SK-N-SH treated with all-trans-retinoic acid at 6 μM for 48 hours (cell line): ENCODE measurements at regions not wholly inside any gene's neighbourhood (a gene's known extent, or its start where the extent isn't known, plus 50 kb on each side); places are given as distances from the start of the nearest gene placed in this dataset.

Experiments
- ATAC-seq: fragments of 200-7000 bp; cut with Tn5 transposase; 3 replicates; pipeline ENCODE4 v1.9.1; 2020; ENCODE audit warnings: mild to moderate bottlenecking, moderate library complexity
- ARNTL ChIP-seq: fragments of 450-650 bp; formaldehyde crosslinking; IDR thresholded peaks from 2 replicates; pipeline ENCODE4 v1.5.0; 2020; ENCODE audit warnings: low read depth, mild to moderate bottlenecking, moderate library complexity, borderline replicate concordance
- BACH2 ChIP-seq: fragments of 250-450 bp; sonication (Bioruptor Pico); IDR thresholded peaks from 2 replicates; pipeline ENCODE4 v1.9.0; 2021; ENCODE audit warnings: mild to moderate bottlenecking, borderline replicate concordance
- CSDC2 ChIP-seq: fragments of 250-450 bp; sonication (Bioruptor Pico); IDR thresholded peaks from 2 replicates; pipeline ENCODE4 v1.5.0; 2020; ENCODE audit warnings: mild to moderate bottlenecking, moderate library complexity
- CSRNP3 ChIP-seq: fragments of 250-450 bp; sonication (Bioruptor Pico); IDR thresholded peaks from 2 replicates; pipeline ENCODE4 v1.5.1; 2021; ENCODE audit warnings: mild to moderate bottlenecking, moderate library complexity
- ESRRG ChIP-seq: fragments of 250-450 bp; sonication (Bioruptor Pico); IDR thresholded peaks from 2 replicates; pipeline ENCODE4 v1.6.1; 2021; ENCODE audit warnings: mild to moderate bottlenecking
- GLIS3 ChIP-seq: fragments of 250-450 bp; sonication (Bioruptor Pico); IDR thresholded peaks from 2 replicates; pipeline ENCODE4 v1.5.0; 2020; ENCODE audit warnings: mild to moderate bottlenecking, moderate library complexity
- OSR1 ChIP-seq: fragments of 250-450 bp; sonication (Bioruptor Pico); IDR thresholded peaks from 2 replicates; pipeline ENCODE4 v1.8.0; 2022; ENCODE audit warnings: moderate library complexity, mild to moderate bottlenecking, inconsistent platforms
- POU6F1 ChIP-seq: fragments of 250-450 bp; sonication (Bioruptor Pico); IDR thresholded peaks from 2 replicates; pipeline ENCODE4 v1.8.0; 2021; ENCODE audit warnings: low read depth, mild to moderate bottlenecking, moderate library complexity, borderline replicate concordance
- PPARA ChIP-seq: fragments of 250-450 bp; sonication (Bioruptor Pico); IDR thresholded peaks from 2 replicates; pipeline ENCODE4 v1.5.0; 2020; ENCODE audit warnings: mild to moderate bottlenecking, borderline replicate concordance
- RARB ChIP-seq: fragments of 250-450 bp; sonication (Bioruptor Pico); IDR thresholded peaks from 2 replicates; pipeline ENCODE4 v1.8.0; 2021; ENCODE audit warnings: mild to moderate bottlenecking, moderate library complexity
- SNAI2 ChIP-seq: fragments of 250-450 bp; sonication (Bioruptor Pico); IDR thresholded peaks from 2 replicates; pipeline ENCODE4 v1.5.0; 2020; ENCODE audit warnings: mild to moderate bottlenecking, moderate library complexity
- TCF4 ChIP-seq: fragments of 250-450 bp; sonication (Bioruptor Pico); IDR thresholded peaks from 2 replicates; pipeline ENCODE4 v1.8.0; 2021; ENCODE audit warnings: mild to moderate bottlenecking, moderate library complexity, borderline replicate concordance
- TOX ChIP-seq: fragments of 250-450 bp; sonication (Bioruptor Pico); IDR thresholded peaks from 2 replicates; pipeline ENCODE4 v1.8.0; 2021; ENCODE audit warnings: mild to moderate bottlenecking, moderate library complexity, borderline replicate concordance
- ZC3H10 ChIP-seq: fragments of 250-450 bp; sonication (Bioruptor Pico); IDR thresholded peaks from 2 replicates; pipeline ENCODE4 v1.5.1; 2021; ENCODE audit warnings: mild to moderate bottlenecking, moderate library complexity
- ZFP3 ChIP-seq: fragments of 250-450 bp; sonication (Bioruptor Pico); IDR thresholded peaks from 2 replicates; pipeline ENCODE4 v1.5.0; 2020; ENCODE audit warnings: mild to moderate bottlenecking, moderate library complexity
- ZFP30 ChIP-seq: fragments of 450-650 bp; formaldehyde crosslinking; IDR thresholded peaks from 2 replicates; pipeline ENCODE4 v1.5.0; 2022; ENCODE audit warnings: mild to moderate bottlenecking, moderate library complexity
- ZNF565 ChIP-seq: fragments of 450-650 bp; formaldehyde crosslinking; conservative IDR thresholded peaks from 2 replicates; pipeline ENCODE4 v1.5.0; 2020; ENCODE audit warnings: low read depth, mild to moderate bottlenecking, moderate library complexity
- ZNF70 ChIP-seq: fragments of 450-650 bp; formaldehyde crosslinking; IDR thresholded peaks from 2 replicates; pipeline ENCODE4 v1.5.0; 2020; ENCODE audit warnings: mild to moderate bottlenecking, moderate library complexity
- ZNF8 ChIP-seq: fragments of 450-650 bp; formaldehyde crosslinking; IDR thresholded peaks from 2 replicates; pipeline ENCODE4 v1.5.0; 2020; ENCODE audit warnings: mild to moderate bottlenecking, moderate library complexity
- TF ChIP-seq, protein P1 (sequence below): fragments of 250-450 bp; sonication (Bioruptor Pico); IDR thresholded peaks from 2 replicates; pipeline ENCODE4 v1.8.0; 2020; ENCODE audit warnings: mild to moderate bottlenecking, moderate library complexity, borderline replicate concordance
- TF ChIP-seq, protein P2 (sequence below): fragments of 250-450 bp; sonication (Bioruptor Pico); IDR thresholded peaks from 2 replicates; pipeline ENCODE4 v1.5.0; 2020; ENCODE audit warnings: mild to moderate bottlenecking, moderate library complexity
- TF ChIP-seq, protein P3 (sequence below): fragments of 250-450 bp; sonication (Bioruptor Pico); IDR thresholded peaks from 2 replicates; pipeline ENCODE4 v1.5.1; 2020; ENCODE audit warnings: low read depth, mild to moderate bottlenecking, moderate library complexity

- TF ChIP-seq ZFP3 (CRISPR knock-in tag) (no peak), RARB (CRISPR knock-in tag) (no peak), CSRNP3 (CRISPR knock-in tag) (no peak), ARNTL (CRISPR knock-in tag) (no peak), ZC3H10 (CRISPR knock-in tag) (no peak), ZNF70 (CRISPR knock-in tag) (no peak), PPARA (no peak), CSDC2 (no peak), ZFP30 (CRISPR knock-in tag) (no peak), ZNF565 (CRISPR knock-in tag) (no peak), TOX (CRISPR knock-in tag) (no peak), ZNF8 (CRISPR knock-in tag) (no peak), GLIS3 (CRISPR knock-in tag) (no peak), ESRRG (CRISPR knock-in tag) (no peak), SNAI2 (CRISPR knock-in tag) (no peak), OSR1 (no peak), TCF4 (no peak)
- TF ChIP-seq, protein P1, sequence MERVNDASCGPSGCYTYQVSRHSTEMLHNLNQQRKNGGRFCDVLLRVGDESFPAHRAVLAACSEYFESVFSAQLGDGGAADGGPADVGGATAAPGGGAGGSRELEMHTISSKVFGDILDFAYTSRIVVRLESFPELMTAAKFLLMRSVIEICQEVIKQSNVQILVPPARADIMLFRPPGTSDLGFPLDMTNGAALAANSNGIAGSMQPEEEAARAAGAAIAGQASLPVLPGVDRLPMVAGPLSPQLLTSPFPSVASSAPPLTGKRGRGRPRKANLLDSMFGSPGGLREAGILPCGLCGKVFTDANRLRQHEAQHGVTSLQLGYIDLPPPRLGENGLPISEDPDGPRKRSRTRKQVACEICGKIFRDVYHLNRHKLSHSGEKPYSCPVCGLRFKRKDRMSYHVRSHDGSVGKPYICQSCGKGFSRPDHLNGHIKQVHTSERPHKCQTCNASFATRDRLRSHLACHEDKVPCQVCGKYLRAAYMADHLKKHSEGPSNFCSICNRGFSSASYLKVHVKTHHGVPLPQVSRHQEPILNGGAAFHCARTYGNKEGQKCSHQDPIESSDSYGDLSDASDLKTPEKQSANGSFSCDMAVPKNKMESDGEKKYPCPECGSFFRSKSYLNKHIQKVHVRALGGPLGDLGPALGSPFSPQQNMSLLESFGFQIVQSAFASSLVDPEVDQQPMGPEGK = no peak
- TF ChIP-seq, protein P2, sequence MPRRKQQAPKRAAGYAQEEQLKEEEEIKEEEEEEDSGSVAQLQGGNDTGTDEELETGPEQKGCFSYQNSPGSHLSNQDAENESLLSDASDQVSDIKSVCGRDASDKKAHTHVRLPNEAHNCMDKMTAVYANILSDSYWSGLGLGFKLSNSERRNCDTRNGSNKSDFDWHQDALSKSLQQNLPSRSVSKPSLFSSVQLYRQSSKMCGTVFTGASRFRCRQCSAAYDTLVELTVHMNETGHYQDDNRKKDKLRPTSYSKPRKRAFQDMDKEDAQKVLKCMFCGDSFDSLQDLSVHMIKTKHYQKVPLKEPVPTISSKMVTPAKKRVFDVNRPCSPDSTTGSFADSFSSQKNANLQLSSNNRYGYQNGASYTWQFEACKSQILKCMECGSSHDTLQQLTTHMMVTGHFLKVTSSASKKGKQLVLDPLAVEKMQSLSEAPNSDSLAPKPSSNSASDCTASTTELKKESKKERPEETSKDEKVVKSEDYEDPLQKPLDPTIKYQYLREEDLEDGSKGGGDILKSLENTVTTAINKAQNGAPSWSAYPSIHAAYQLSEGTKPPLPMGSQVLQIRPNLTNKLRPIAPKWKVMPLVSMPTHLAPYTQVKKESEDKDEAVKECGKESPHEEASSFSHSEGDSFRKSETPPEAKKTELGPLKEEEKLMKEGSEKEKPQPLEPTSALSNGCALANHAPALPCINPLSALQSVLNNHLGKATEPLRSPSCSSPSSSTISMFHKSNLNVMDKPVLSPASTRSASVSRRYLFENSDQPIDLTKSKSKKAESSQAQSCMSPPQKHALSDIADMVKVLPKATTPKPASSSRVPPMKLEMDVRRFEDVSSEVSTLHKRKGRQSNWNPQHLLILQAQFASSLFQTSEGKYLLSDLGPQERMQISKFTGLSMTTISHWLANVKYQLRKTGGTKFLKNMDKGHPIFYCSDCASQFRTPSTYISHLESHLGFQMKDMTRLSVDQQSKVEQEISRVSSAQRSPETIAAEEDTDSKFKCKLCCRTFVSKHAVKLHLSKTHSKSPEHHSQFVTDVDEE = no peak
- TF ChIP-seq, protein P3, sequence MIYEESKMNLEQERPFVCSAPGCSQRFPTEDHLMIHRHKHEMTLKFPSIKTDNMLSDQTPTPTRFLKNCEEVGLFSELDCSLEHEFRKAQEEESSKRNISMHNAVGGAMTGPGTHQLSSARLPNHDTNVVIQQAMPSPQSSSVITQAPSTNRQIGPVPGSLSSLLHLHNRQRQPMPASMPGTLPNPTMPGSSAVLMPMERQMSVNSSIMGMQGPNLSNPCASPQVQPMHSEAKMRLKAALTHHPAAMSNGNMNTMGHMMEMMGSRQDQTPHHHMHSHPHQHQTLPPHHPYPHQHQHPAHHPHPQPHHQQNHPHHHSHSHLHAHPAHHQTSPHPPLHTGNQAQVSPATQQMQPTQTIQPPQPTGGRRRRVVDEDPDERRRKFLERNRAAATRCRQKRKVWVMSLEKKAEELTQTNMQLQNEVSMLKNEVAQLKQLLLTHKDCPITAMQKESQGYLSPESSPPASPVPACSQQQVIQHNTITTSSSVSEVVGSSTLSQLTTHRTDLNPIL = no peak
These were observed 290.0 kb upstream of the ADAMTSL1 start for GRCh38 chr9:18183974-18184373.

DNA sequence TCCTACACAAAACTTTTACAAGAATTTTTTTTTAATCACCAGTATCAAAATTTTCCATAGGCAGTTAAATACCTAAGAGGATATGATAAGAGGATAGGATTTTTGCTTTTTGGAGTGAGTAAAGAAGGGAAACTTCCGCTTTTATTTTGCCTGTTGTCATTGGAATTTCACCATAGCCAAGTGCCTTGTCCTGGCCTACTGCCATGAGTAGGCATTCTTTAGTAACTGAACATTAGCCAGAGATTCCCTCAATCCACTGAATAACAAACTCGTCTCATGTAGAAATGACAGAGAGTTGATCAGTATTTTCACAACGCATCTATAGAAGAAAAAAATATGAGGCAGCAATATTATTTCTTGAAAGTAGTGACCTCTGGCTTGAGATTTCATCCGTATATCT lies 289.6 kb upstream of the ADAMTSL1 start:
- no peak for TF ChIP-seq ZFP3 (CRISPR knock-in tag)
- TF ChIP-seq, protein P2 = no peak
- TF ChIP-seq BACH2 (CRISPR knock-in tag) = no peak
- TF ChIP-seq CSDC2 = no peak
- TF ChIP-seq ZNF8 (CRISPR knock-in tag) = no peak
- no peak for TF ChIP-seq ZC3H10 (CRISPR knock-in tag)
- TF ChIP-seq ZNF70 (CRISPR knock-in tag) = no peak
- TF ChIP-seq POU6F1 (CRISPR knock-in tag) = no peak
- no peak for TF ChIP-seq CSRNP3 (CRISPR knock-in tag)
- no peak for ATAC-seq

More at GRCh38 chr9:18183974-18184373, 290.0 kb upstream of the ADAMTSL1 start:
- no peak for ATAC-seq
